ENCODE measurements at regions not wholly inside any gene's neighbourhood (a gene's known extent, or its start where the extent isn't known, plus 50 kb on each side); places are given as distances from the start of the nearest gene placed in this dataset.
"Not testable (repeated sequence)": the region's sequence is repeated elsewhere in the genome, so short reads cannot be mapped to it uniquely, and the experiment has no call there.

GRCh38 chr21:20016435-20017005 is 981.7 kb upstream of the NCAM2 start:
- in situ Hi-C loops (cut with MboI; ENCODE audit: low sequenced_read_pairs) = no loop called here

DNA sequence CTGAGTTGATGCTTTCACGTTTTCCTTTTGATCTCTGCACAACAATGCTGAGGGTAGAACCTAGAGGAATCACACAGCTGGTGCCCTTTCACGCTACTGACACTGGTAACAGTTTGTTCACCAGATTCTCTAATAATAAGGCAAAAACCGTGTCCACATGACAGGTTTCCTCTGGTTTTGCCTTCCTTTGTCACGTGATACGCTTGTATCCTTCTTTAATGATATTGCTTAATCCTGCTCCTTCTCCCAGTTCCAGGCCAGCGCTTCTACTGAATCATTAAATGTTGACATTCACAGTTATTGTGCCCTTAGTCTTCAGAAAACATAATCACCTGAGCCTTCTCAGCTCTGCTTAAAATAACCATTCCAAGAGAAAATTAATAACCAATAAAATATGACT is 978.2 kb upstream of the NCAM2 start:
- in situ Hi-C loops (cut with MboI; ENCODE audit: low sequenced_read_pairs) = no loop called here

- in situ Hi-C loops (cut with MboI; ENCODE audit: low sequenced_read_pairs) = no loop called here
Observed at GRCh38 chr21:20023193-20023592, 975.0 kb upstream of the NCAM2 start.

GRCh38 chr21:20024741-20025140 is 973.5 kb upstream of the NCAM2 start:
- in situ Hi-C loops (cut with MboI; ENCODE audit: low sequenced_read_pairs) = no loop called here

GRCh38 chr21:20026543-20026942 is 971.7 kb upstream of the NCAM2 start:
- in situ Hi-C loops (cut with MboI; ENCODE audit: low sequenced_read_pairs) = no loop called here

DNA sequence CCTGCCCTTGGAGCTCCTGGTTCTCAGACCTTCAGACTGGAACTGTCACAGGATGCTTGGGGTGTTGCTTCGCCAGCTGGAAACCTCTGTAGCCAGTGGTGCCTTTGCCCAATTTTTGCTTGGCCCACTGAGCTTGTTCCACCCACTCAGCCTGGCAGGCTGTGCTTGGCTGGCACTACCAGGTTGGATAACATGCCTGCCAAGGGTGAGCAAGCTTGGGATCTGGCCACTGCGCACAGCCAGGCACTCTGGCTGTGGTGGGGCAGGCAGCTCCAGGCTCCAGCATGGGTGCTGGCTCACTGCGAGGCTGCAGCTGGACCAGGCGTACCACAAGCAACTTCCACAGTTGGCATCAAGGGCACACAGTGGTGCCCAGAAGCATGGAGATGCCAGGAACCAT is 967.8 kb upstream of the NCAM2 start:
- in situ Hi-C loops (cut with MboI; ENCODE audit: low sequenced_read_pairs) = no loop called here

GRCh38 chr21:20031807-20032206 is 966.4 kb upstream of the NCAM2 start:
- in situ Hi-C loops (cut with MboI; ENCODE audit: low sequenced_read_pairs) = no loop called here

- in situ Hi-C loops (cut with MboI; ENCODE audit: low sequenced_read_pairs) = no loop called here
Observed at GRCh38 chr21:20040768-20041167, 957.4 kb upstream of the NCAM2 start.

GRCh38 chr21:20045197-20045596 is 953.0 kb upstream of the NCAM2 start:
- in situ Hi-C loops (cut with MboI; ENCODE audit: low sequenced_read_pairs) = no loop called here

DNA sequence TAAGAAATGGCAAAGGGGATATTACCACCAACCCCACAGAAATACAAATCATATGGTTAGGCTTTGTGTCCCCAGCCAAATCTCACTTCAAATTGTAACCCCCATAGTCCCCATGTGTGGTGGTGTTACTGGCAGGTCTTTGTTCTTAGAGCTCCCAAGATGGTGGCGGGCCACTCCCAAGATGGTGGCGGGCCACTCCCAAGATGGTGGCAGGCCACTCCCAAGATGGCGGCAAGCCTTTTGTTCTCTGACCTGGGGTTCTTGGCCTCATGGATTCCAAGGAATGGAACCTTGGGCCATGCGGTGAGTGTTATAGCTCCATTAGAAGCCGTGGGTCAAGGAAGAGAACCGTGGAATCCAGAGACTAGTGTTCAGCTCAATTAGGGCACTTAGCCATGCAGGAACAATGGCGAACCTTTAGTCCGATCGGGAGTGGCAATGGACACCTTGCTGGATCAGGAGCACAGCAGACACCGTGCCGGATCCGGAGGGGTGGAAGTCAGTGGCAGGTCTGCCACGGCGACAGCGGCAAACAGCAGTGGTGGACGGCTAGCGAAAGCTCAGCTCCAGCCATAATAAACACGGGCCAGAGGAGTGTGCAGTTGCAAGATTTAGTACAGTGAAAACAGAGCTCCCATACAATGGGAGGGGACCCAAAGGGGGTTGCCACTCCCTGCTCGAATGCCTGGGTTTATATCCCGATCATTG is 949.9 kb upstream of the NCAM2 start:
- in situ Hi-C loops (cut with MboI; ENCODE audit: low sequenced_read_pairs) = not testable (repeated sequence)

- in situ Hi-C loops (cut with MboI; ENCODE audit: low sequenced_read_pairs) = no loop called here
Observed at GRCh38 chr21:20083336-20083735, 914.9 kb upstream of the NCAM2 start.

GRCh38 chr21:20083925-20084324 is 914.3 kb upstream of the NCAM2 start:
- in situ Hi-C loops (cut with MboI; ENCODE audit: low sequenced_read_pairs) = no loop called here

DNA sequence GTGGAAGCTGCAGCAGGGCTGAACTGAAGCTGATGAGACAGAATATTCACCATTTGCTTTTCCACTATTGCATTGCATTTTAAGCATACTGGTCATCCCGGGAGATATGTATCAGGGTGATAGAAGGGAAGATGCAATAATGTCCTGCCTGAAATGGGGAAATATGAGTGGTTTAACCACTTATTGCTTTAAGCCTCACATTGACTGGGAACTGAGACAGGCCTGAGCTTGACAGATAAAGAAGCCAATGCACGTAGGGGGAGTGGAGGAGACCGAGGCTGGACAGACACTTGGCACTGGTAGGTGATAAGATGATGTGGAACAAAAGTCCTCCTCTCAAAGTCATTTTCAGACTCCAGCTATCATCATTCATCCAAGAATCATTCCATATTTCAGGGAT is 911.7 kb upstream of the NCAM2 start:
- in situ Hi-C loops (cut with MboI; ENCODE audit: low sequenced_read_pairs) = no loop called here

- in situ Hi-C loops (cut with MboI; ENCODE audit: low sequenced_read_pairs) = no loop called here
Observed at GRCh38 chr21:20106368-20106767, 891.8 kb upstream of the NCAM2 start.

- in situ Hi-C loops (cut with MboI; ENCODE audit: low sequenced_read_pairs) = no loop called here
Observed at GRCh38 chr21:20108016-20108415, 890.2 kb upstream of the NCAM2 start.

DNA sequence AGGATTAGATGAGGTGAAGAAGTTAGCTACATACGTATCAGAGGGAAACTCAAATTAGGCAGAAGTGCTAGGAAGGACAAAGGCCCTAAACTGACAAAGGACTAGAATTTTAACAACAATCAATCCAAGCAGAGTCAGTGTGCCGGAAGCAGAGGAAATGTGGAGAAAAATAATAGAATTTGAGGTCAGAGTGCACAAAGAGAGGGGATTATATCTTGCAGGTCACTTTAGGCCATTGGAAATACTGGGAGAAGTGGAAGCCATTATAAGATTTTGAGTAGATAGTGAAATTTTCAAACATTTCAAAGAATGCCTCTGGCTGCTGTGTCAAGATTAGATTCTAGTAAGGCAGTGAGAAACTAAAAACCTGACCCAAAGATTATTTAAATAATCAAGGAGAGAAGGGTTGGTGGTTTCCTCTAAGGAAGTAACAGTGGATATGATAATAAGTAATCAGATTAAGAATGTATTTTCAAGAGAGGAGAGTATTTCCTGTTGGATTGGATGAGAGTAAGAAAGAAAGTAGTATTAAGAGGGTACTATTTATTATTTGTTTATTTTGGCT is 889.2 kb upstream of the NCAM2 start:
- in situ Hi-C loops (cut with MboI; ENCODE audit: low sequenced_read_pairs) = no loop called here

- in situ Hi-C loops (cut with MboI; ENCODE audit: low sequenced_read_pairs) = no loop called here
Observed at GRCh38 chr21:20110368-20110767, 887.8 kb upstream of the NCAM2 start.

GRCh38 chr21:20151741-20152140 is 846.5 kb upstream of the NCAM2 start:
- in situ Hi-C loops (cut with MboI; ENCODE audit: low sequenced_read_pairs) = no loop called here

- in situ Hi-C loops (cut with MboI; ENCODE audit: low sequenced_read_pairs) = no loop called here
Observed at GRCh38 chr21:20163167-20163566, 835.0 kb upstream of the NCAM2 start.

- in situ Hi-C loops (cut with MboI; ENCODE audit: low sequenced_read_pairs) = no loop called here
Observed at GRCh38 chr21:20167059-20167458, 831.1 kb upstream of the NCAM2 start.

- in situ Hi-C loops (cut with MboI; ENCODE audit: low sequenced_read_pairs) = no loop called here
Observed at GRCh38 chr21:20169812-20170576, 828.2 kb upstream of the NCAM2 start.

GRCh38 chr21:20186186-20186585 is 812.0 kb upstream of the NCAM2 start:
- in situ Hi-C loops (cut with MboI; ENCODE audit: low sequenced_read_pairs) = no loop called here

All from HL-60/S4 treated with retinoic acid at 250 ng/mL for 4 days and 3 days (cell line).